Activated CD8-positive, alpha-beta T cell treated with anti-CD3 and anti-CD28 coated beads for 36 hours (primary cell): ENCODE measurements at regions not wholly inside any gene's neighbourhood (a gene's known extent, or its start where the extent isn't known, plus 50 kb on each side); places are given as distances from the start of the nearest gene placed in this dataset.

Experiments
- ATAC-seq: fragments of 200-7000 bp; cut with Tn5 transposase; one replicate; pipeline ENCODE4 v1.10.0; 2021; ENCODE audit warnings: mild to moderate bottlenecking, moderate library complexity
- CTCF ChIA-PET: fragments of 350-600 bp; sonication (Branson Sonifier 250); formaldehyde crosslinking; loops from one replicate; lab custom pipeline; 2021; ENCODE audit warnings: antibody characterized with exemption; lab: Charles Lee
- POLR2A ChIA-PET: fragments of 350-600 bp; sonication (Branson Sonifier 250); formaldehyde crosslinking; loops from one replicate; lab custom pipeline; 2021; ENCODE audit warnings: antibody characterized with exemption; lab: Charles Lee
- DNase-seq: peaks from one replicate; pipeline ENCODE4 v3.0.0-alpha.2; 2020
- H3K27ac Mint-ChIP-seq: one replicate; pipeline ENCODE4 v1.8.0; 2021; ENCODE audit warnings: mild to moderate bottlenecking, mixed read lengths
- H3K27me3 Mint-ChIP-seq: one replicate; pipeline ENCODE4 v1.8.0; 2021; ENCODE audit warnings: mixed read lengths
- H3K36me3 Mint-ChIP-seq: one replicate; pipeline ENCODE4 v1.8.0; 2021; ENCODE audit warnings: low read depth, mixed read lengths
- H3K4me1 Mint-ChIP-seq: one replicate; pipeline ENCODE4 v1.8.0; 2021; ENCODE audit warnings: low read depth, mixed read lengths
- H3K4me3 Mint-ChIP-seq: one replicate; pipeline ENCODE4 v1.8.0; 2021; ENCODE audit warnings: mild to moderate bottlenecking, moderate library complexity, mixed read lengths
- H3K9me3 Mint-ChIP-seq: one replicate; pipeline ENCODE4 v1.8.0; 2021; ENCODE audit warnings: mixed read lengths
- intact Hi-C: fragments of 100-400 bp; cut with micrococcal nuclease; formaldehyde crosslinking; loops from one replicate; pipeline ENCODE4 v1.10.0; 2022
- TF ChIP-seq, protein P1 (sequence below): fragments of 200-600 bp; IDR thresholded peaks from one replicate; pipeline ENCODE4 v1.8.0; 2022; ENCODE audit warnings: antibody characterized with exemption, mild to moderate bottlenecking

DNA sequence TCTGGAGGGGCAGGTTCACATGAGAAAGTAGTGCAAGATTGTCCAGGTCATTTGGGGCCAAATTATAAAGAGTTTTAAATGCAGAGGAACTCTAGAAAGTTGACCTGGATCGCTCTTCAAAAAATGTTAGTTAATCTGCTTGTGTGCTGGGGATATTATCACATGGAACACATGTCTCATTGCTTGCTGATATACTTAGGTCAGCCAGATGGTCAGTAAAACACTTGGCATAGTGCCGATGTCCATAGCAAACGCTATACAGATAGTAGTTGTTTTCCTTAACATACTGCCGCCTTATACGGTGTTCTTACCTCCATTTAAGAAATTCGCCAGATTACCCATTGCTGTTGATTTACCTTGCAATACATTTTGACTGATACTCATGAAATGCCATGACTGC is 103.4 kb upstream of the CWC22 start:
- H3K4me1 Mint-ChIP-seq = no peaks in the 10 kb centered on the region

GRCh38 chr2:180101846-180102245 is 94.7 kb upstream of the CWC22 start:
- Mint-ChIP-seq H3K4me3 (no peak overlapping the region), H3K27me3 (peaks cover 7% of the 10 kb centered on the region), H3K36me3 (no peaks in the 10 kb centered on the region), H3K9me3 (no peaks in the 10 kb centered on the region), H3K27ac (no peak overlapping the region), H3K4me1 (no peaks in the 10 kb centered on the region)
- TF ChIP-seq, protein P1, sequence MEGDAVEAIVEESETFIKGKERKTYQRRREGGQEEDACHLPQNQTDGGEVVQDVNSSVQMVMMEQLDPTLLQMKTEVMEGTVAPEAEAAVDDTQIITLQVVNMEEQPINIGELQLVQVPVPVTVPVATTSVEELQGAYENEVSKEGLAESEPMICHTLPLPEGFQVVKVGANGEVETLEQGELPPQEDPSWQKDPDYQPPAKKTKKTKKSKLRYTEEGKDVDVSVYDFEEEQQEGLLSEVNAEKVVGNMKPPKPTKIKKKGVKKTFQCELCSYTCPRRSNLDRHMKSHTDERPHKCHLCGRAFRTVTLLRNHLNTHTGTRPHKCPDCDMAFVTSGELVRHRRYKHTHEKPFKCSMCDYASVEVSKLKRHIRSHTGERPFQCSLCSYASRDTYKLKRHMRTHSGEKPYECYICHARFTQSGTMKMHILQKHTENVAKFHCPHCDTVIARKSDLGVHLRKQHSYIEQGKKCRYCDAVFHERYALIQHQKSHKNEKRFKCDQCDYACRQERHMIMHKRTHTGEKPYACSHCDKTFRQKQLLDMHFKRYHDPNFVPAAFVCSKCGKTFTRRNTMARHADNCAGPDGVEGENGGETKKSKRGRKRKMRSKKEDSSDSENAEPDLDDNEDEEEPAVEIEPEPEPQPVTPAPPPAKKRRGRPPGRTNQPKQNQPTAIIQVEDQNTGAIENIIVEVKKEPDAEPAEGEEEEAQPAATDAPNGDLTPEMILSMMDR = no peak
- no peak for ATAC-seq
- intact Hi-C loops = no loop called here
- no peak for DNase-seq
- POLR2A ChIA-PET = no interaction called here
- CTCF ChIA-PET = no interaction called here

More for the DNA sequence above, 103.4 kb upstream of the CWC22 start:
- CTCF ChIA-PET = no interaction called here
- no peaks in the 10 kb centered on the region for H3K36me3 Mint-ChIP-seq
- intact Hi-C loops = no loop called here
- H3K27ac Mint-ChIP-seq = no peak overlapping the region
- no peak overlapping the region for H3K4me3 Mint-ChIP-seq
- DNase-seq (no peak), ATAC-seq (no peak)
- POLR2A ChIA-PET = no interaction called here
- H3K27me3 Mint-ChIP-seq = peaks cover 19% of the 10 kb centered on the region
- TF ChIP-seq, protein P1 = no peak
- no peaks in the 10 kb centered on the region for H3K9me3 Mint-ChIP-seq

- H3K27me3 Mint-ChIP-seq = peaks cover 4% of the 10 kb centered on the region
- POLR2A ChIA-PET = no interaction called here
- TF ChIP-seq, protein P1 = no peak
- H3K4me1 Mint-ChIP-seq = no peaks in the 10 kb centered on the region
- H3K4me3 Mint-ChIP-seq = no peak overlapping the region
- H3K9me3 Mint-ChIP-seq = no peaks in the 10 kb centered on the region
- intact Hi-C loops = no loop called here
- CTCF ChIA-PET = no interaction called here
- DNase-seq = no peak
- ATAC-seq = no peak
- H3K36me3 Mint-ChIP-seq = no peaks in the 10 kb centered on the region
- no peak overlapping the region for H3K27ac Mint-ChIP-seq
Observed at GRCh38 chr2:180099308-180099707, 92.2 kb upstream of the CWC22 start.

- no peak for DNase-seq
- TF ChIP-seq, protein P1 = no peak
- peaks cover 8% of the 10 kb centered on the region for H3K27me3 Mint-ChIP-seq
- ATAC-seq = no peak
- ChIA-PET POLR2A (no interaction called here), CTCF (no interaction called here)
- no peak overlapping the region for H3K27ac Mint-ChIP-seq
- H3K9me3 Mint-ChIP-seq = peaks cover 2% of the 10 kb centered on the region
- intact Hi-C loops = no loop called here
- H3K4me1 Mint-ChIP-seq = no peaks in the 10 kb centered on the region
- H3K4me3 Mint-ChIP-seq = no peak overlapping the region
- H3K36me3 Mint-ChIP-seq = no peaks in the 10 kb centered on the region
Observed at GRCh38 chr2:180085144-180085543, 78.0 kb upstream of the CWC22 start.

- no peaks in the 10 kb centered on the region for H3K36me3 Mint-ChIP-seq
- ATAC-seq = no peak
- H3K27ac Mint-ChIP-seq = no peak overlapping the region
- ChIA-PET POLR2A (no interaction called here), CTCF (interaction anchor here (1.2 kb wide), 1 partner anchor 9 kb away, joined by 3 read pairs; no protein-coding TSS in a partner anchor)
- H3K9me3 Mint-ChIP-seq = peaks cover 6% of the 10 kb centered on the region
- no peak overlapping the region for H3K4me3 Mint-ChIP-seq
- intact Hi-C loops = no loop called here
- H3K27me3 Mint-ChIP-seq = peaks cover 2% of the 10 kb centered on the region
- no peaks in the 10 kb centered on the region for H3K4me1 Mint-ChIP-seq
- no peak for DNase-seq
- TF ChIP-seq, protein P1 = peak; percentile 51
Observed at GRCh38 chr2:180077295-180077906, 70.3 kb upstream of the CWC22 start.
